ENCODE measurements at regions not wholly inside any gene's neighbourhood (a gene's known extent, or its start where the extent isn't known, plus 50 kb on each side); places are given as distances from the start of the nearest gene placed in this dataset.

GRCh38 chr2:145736871-145737270 lies 1217.0 kb upstream of the ZEB2 start:
- TF ChIP-seq CTCF (conservative IDR thresholded peaks at IDR 0.05; ENCODE audit: low read length): no peak
- no peak overlapping the region for H3K4me3 ChIP-seq (ENCODE audit: low read length)
- DNase-seq (ENCODE audit: low read depth): no peak

GRCh38 chr2:145731467-145731866 lies 1211.5 kb upstream of the ZEB2 start:
- no peak for DNase-seq (ENCODE audit: low read depth)
- H3K4me3 ChIP-seq (ENCODE audit: low read length): no peak overlapping the region
- no peak for TF ChIP-seq CTCF (conservative IDR thresholded peaks at IDR 0.05; ENCODE audit: low read length)

- no peak overlapping the region for H3K4me3 ChIP-seq (ENCODE audit: low read length)
- no peak for DNase-seq (ENCODE audit: low read depth)
- no peak for TF ChIP-seq CTCF (conservative IDR thresholded peaks at IDR 0.05; ENCODE audit: low read length)
These were observed 1210.3 kb upstream of the ZEB2 start for GRCh38 chr2:145729993-145730770.

- DNase-seq (ENCODE audit: low read depth): no peak
- H3K4me3 ChIP-seq (ENCODE audit: low read length): no peak overlapping the region
- TF ChIP-seq CTCF (conservative IDR thresholded peaks at IDR 0.05; ENCODE audit: low read length): no peak
These were observed 1209.6 kb upstream of the ZEB2 start for GRCh38 chr2:145729481-145729880.

GRCh38 chr2:145728511-145728910 lies 1208.6 kb upstream of the ZEB2 start:
- H3K4me3 ChIP-seq (ENCODE audit: low read length): no peak overlapping the region
- TF ChIP-seq CTCF (conservative IDR thresholded peaks at IDR 0.05; ENCODE audit: low read length): no peak

GRCh38 chr2:145725876-145726275 lies 1206.0 kb upstream of the ZEB2 start:
- DNase-seq (ENCODE audit: low read depth): no peak
- TF ChIP-seq CTCF (conservative IDR thresholded peaks at IDR 0.05; ENCODE audit: low read length): no peak
- H3K4me3 ChIP-seq (ENCODE audit: low read length): no peak overlapping the region

More at GRCh38 chr2:145728511-145728910, 1208.6 kb upstream of the ZEB2 start:
- no peak for DNase-seq (ENCODE audit: low read depth)

GRCh38 chr2:145724311-145724898 lies 1204.5 kb upstream of the ZEB2 start:
- DNase-seq (ENCODE audit: low read depth): peak; percentile 16
- no peak overlapping the region for H3K4me3 ChIP-seq (ENCODE audit: low read length)
- TF ChIP-seq CTCF (conservative IDR thresholded peaks at IDR 0.05; ENCODE audit: low read length): no peak
